ENCODE measurements at regions not wholly inside any gene's neighbourhood (a gene's known extent, or its start where the extent isn't known, plus 50 kb on each side); places are given as distances from the start of the nearest gene placed in this dataset.

DNA sequence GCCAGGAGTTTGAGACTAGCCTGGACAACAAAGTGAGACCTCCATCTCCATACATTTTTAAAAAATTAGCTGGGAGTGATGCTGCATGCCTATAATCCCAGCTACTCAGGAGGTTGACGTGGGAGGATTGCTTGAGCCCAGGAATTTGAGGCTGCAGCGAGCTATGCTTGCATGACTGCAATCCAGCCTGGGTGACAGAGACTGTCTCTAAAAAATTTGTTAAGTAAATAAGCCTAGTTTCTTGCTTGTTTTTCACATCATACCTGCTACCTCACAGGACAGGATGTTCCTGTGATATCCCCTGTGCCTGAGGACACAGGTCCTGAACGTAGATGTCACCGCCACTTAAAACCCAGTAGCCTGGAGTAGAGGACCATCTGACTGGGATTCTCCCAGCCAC lies 348.6 kb downstream of the MN1 start:
- no peak for DNase-seq (ENCODE audit: low read depth)

DNA sequence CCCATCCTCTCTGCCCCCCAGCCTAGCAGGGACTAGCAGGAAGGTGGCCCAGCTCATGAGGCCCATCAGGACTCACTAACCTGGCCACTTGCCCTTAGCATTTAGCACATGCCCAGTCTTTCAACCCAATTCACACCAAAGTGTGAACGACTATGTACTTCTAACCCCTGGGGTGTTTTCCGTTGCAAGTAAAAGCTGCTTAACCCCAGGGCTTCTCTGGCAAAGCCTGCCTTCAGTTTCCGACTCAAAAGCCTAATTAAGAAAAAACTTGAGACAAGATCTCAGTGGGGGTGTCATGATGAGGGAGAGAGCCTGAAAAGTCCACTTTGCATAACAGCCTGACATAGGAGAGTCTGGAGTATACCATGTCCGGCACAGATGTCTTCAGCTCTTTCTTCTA lies 347.8 kb downstream of the MN1 start:
- DNase-seq (ENCODE audit: low read depth) = no peak

DNA sequence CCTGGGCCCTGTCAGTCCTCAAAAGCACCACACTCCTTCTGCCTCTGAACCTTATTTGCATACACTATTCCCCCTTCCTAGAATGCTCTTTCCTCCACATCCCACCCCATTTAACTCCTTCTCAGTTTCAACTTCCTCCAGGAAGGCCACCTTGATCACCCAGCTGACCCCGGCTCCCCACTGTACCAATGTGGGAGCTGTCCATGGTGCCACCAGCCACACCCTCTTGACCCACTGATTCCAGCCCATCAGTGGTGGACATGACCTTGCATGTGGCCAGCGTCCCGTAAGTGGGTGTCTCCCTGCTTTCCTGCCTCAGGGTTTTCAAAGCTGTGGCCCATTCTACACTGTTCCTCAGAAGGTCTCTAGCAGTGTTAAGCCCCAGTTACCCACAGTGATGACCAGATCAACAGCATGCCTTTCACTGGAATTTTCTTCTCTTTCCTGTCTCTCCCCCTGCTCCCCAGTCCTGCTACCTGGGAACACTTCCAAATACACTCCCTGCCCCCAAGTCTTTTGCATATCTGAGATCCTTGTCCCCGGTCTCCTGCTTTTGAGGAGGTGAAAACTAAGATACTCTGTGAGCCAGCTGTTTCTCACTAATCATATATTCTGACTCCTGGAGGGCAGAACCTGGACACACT lies 346.6 kb downstream of the MN1 start:
- DNase-seq (ENCODE audit: low read depth) = no peak

DNA sequence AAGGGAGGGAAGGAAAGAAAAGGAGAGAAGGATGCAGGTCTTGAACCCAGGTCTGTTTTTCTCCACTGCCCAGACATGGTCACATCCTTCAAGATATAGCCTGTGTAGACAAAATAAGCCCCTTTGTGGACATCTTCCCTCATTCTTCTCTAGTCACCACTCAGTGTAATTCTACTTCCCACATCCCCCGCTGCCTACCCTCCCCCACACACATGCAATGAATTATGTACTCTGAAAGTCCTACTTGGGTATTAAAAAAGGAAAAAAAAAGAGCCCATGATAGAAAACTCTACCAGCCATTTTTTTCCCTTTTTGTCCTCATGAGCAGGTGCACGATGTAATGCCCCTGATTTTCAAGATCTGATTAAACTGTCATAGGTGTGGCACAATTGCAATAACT lies 346.0 kb downstream of the MN1 start:
- no peak for DNase-seq (ENCODE audit: low read depth)

DNA sequence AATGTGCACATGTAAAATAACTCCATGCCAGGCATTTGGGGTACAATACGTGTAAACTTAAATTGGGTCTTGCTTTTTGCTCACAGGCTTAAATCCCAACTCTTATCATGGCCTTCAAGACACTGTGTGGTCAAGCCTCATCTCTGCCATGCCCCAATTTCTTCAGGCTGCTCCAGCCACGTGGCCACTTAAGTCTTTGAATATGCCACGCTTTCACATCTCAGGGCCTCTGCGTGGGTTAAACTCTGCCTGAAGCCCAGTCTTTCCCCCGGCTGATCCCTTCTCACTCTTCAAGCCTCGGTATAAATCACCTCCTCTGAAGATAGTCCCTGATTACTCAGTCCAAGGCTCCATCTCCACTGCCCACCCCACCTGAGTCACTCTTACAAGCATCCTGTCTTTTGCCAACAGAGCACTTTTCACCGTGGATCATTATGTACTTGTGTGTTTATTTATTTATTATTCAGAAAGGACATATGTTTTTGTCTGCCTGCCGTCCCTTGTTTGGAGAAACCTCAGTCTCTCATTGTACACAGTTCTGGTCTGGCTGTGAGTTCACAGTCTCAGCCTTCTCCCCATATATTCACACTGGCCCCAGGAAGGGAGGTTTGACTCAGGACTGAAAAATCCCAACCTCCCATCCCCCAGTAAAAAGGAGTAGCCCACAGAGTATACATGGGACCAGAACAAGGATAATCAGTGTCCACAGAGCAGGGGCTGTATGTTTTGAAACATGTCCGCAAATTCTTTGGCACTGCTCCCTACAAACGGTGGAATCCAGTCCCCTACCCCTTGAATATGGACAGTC lies 344.7 kb downstream of the MN1 start:
- DNase-seq (ENCODE audit: low read depth) = no peak

DNA sequence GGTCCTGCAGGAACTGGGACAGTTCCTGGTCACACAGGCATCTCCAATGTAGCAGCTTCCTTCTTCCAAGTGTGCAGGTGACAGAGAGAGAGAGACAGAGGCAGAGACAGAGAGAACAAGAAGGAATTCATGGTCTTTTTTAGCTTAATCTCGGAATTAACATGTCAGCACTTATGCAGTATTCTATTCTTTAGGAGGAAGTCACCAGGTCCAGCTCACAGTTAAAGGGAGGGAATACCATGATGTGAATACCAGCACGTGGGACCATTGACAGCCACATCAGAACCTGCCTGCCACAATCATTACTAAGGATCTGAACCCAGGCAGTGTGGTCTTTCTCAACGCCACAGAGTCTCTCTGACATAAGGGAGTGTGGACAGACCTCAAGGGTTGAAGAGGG lies 341.6 kb downstream of the MN1 start:
- no peak for DNase-seq (ENCODE audit: low read depth)

DNA sequence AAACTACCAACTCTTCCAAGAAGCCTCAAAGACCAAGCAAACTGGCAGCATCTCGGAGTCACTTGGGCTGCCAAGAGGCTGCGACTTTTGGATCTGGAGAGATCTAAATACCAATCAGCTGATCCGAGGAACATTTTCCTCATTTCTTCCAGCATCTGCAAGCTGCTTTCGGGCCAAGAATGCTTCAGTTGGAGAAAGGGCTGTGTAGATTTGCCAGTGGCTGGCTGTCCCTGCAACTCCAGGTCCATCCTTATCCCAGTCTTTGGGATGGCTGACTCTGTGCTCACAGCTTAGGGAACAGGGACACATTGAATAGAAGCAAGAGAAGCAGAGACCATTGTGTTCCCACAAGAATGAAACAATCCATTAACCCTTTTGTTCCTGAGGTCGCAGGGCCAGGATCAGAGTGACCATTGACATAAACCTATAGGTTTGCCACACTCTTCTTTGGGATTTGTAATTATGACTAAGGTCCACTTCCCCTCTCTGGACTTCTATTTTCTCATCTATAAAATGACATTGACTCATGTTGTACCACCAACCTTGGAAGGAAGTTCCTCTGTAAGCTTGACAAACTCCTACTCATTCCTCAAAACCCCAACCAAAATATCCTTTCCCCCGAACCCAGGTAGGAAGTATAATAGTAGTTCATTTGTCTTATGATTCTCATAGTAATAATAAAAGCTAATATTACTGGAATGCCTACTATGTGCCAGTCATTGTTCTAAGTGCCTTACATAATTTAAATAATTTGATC lies 340.8 kb downstream of the MN1 start:
- DNase-seq (ENCODE audit: low read depth) = no peak

DNA sequence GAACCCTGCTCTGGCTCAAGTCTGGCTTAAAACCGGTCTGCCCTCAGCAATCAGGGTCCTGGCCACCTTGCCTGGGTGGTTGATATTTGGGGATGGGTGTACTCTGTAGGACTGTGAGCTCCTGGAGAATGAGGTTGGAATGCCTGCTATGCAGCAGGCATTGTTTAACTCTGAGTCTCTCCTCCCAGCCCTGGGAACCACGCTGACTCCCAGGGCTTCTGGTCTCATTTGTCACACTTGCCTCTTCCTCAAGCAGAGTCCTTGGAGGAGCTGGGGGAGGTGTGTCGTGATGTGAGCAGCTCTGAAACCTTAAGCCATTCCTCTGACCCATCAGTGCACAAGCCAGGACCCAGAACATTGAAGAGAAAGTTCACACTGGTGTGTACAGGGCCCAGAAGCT lies 340.1 kb downstream of the MN1 start:
- DNase-seq (ENCODE audit: low read depth) = no peak

DNA sequence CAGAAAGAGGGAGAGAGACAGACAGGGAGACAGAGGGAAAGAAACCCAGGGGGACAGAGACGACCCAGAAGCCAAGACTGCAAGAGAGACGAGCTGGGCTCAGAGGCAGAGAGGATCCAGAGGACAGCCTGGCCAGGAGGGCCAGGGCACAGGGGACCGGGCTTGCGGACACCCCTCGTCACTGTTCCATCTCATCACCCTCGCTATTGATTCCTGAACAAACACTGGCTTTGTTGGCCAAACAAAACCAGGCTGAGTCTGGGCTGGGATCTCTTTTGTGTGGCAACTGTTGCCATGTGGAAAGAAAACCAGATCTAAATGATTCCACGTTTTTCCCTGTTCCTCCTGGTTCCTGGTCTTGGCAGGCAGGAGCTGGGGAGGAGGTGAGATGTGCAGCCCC lies 339.4 kb downstream of the MN1 start:
- no peak for DNase-seq (ENCODE audit: low read depth)

DNA sequence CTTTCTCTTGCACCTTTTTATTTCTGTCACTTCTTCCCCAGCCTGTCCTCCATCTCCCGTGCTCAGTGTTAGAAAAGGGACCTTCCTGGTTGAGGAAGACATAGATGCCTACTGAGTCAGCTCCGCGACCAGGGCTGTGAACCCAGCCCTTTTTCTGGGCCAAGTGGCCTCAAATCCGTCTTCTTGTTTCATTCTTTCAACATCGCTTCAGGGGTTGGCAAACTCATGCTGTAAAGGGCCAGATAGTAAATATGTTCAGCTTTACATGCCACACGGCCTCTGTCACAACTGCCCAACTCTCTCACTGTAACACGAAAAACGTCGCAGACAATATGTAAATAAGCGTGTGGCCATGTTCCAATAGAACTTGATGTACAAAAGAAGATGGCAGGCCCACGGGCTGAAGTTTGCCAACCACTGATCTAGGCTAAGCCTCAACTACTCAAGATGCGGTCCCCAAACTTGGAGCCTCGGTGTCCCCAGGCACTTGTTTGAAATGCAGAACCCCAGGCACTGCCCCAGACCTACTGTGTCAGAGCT lies 338.4 kb downstream of the MN1 start:
- no peak for DNase-seq (ENCODE audit: low read depth)

DNA sequence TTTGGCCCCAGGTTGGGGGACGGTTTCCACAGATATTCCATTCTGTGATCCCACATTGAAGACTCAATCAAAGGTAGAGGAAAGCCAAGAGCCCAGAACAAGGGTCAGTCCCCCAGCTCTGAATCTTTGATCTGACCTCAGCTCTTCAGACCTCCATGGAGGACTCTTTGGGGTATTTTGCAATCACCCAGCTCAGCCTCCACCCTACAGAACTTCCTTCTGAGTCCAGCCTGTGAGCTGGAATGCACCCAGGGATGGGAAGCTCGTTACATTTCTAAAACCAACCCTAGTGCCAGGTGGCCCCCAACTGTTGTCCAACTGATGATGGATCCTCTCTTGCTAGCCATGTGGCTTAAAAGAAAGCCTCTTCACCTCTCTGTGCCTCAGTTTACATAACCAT lies 335.3 kb downstream of the MN1 start:
- no peak for DNase-seq (ENCODE audit: low read depth)

DNA sequence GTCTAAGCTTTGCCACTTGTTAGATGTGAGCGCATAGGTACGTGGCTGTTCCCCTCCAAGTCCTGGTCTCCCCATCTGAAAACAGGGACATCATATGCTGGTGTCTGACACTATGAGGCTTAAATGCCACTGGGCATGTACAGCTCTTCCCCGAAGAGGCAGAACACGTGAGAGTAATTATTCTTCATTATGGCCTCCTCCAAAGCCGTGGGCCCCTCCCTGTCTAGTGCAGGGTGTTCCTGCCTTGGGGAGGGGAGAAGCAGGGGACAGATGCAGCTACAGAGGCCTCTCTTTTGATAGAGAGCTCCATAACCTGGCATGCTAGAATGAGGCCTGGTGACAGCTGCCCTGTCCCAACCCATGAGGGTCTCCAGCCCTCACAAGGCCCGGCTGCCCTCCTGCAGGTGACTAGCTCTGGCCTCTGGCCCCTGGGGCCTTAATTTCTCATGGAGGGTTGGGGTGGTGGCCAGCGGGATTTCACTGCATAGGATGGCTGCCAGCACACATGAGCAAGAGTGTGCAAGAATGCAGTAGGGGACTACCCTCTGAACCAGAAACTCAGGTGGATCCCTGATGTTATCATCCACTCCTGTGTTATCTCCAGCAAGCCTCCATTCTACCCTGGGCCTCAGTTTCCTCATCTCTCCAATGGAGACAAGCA lies 334.6 kb downstream of the MN1 start:
- DNase-seq (ENCODE audit: low read depth) = no peak

DNA sequence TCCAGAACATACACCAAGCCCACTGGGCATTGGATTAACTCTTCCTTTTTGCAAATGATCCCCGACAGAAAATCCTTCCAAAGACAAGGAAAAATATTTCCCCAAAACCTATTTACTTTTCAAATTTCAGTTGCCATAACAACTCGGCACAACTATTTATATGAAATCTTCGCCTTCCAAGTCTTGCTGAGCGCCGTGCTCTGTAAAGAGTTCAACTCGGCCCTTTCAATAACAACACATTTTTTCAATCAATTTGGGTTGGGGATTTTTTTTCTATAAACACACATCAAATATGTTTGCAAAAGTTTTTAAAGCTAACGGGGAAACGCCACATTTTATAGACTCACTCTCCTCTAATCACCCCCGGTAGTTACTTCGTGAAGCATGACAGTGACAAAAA lies 333.8 kb downstream of the MN1 start:
- DNase-seq (ENCODE audit: low read depth) = no peak

DNA sequence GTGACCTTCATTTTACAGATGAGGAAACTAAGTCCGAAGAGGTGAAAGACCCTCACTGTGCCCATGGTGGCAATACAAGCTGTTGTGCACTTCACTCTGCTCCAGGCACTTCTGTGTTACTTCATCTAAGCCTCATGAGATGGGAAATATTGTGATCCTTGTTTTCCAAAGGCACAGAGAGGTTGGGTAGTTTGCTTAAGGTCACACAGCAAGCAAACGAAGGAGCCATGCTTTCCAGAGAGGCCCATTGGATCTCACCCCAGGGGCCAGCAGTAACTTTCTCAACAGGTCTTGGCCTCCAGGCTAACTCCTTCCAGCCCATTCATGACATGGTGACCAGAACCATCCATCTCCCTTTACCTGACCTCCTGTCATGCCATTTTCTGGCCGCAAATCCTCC lies 332.8 kb downstream of the MN1 start:
- DNase-seq (ENCODE audit: low read depth) = no peak

DNA sequence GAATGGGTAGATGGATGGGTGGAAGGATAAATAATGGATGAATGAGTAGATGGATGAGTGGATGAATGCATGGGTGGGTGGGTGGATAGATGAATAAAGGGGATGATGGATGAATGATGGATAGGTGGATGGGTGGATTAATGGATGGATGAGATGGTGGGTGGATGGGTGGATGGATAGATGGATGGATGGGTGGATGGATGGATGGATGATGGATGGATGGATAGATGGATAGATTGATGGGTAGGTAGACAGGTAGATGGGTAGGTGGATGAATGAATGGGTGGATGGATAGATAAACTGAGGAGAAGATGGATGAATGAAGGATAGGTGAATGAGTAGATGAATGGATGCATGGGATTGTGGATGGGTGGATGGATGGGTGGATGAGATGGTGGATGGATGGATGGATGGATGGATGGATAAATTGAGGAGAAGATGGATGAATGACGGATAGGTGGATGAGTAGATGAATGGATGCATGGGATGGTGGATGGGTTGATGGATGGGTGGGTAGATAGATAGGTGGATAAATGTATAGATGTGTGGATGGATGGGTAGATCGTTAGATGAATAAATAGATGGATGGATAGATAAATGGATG lies 331.3 kb downstream of the MN1 start:
- DNase-seq (ENCODE audit: low read depth) = no peak

DNA sequence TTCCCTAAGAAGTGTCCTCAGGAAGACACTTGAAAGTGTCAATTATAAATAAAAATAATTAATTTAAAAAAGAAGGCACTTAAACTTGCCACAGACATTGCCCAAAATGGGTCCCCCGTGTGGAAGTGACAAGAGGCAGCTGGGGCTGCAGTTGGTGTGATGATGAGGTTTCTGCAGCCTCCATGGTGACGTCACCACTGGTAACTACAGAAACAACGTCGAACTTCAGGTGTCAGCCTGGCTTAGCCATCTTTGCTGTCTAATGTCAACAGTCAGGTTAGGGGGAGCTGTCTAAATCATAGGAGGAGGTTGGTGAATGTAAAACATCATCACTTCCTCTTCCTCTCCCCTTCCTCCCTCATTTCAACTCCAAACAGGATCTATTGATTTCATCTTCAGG lies 328.6 kb downstream of the MN1 start:
- DNase-seq (ENCODE audit: low read depth) = no peak

DNA sequence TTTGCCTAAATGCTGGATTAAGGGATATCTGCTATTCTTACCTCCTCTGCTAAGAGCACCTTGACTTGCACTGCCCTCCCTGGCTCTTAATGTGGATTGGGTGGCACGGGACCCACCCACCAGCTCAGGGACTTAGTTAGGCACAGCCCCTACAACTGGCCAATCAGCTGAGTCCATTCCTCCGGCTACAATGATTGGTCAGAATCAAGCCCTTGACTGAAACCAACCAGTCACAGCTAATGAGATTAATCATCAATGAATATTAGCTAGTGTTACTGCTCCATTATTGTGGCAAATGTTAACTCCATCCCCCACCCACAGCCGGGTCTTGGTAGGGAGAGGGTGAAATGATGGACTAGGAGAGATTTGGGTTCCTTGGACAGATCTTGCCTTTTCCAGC lies 328.0 kb downstream of the MN1 start:
- DNase-seq (ENCODE audit: low read depth) = no peak

DNA sequence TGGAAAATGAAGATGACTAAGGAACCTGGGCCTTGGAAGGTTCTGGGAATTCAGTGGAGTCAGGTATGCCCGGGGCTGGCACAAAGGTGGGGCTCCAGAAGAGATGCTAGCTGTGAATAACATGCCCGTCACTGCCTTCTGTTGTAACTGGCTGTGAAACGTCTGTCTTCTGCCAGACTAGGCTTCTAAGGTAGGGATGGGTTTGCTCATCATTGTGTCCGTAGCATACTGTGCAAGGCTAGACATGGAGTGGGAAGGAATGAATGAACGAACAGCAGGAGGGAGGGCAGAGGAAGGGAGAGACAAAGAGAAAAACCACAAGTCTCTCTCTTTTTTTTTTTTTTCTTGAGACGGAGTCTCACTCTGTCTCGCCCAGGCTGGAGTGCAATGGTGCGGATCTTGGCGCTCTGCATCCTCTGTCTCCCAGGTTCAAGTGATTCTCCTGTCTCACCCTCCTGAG lies 327.4 kb downstream of the MN1 start:
- no peak for DNase-seq (ENCODE audit: low read depth)

DNA sequence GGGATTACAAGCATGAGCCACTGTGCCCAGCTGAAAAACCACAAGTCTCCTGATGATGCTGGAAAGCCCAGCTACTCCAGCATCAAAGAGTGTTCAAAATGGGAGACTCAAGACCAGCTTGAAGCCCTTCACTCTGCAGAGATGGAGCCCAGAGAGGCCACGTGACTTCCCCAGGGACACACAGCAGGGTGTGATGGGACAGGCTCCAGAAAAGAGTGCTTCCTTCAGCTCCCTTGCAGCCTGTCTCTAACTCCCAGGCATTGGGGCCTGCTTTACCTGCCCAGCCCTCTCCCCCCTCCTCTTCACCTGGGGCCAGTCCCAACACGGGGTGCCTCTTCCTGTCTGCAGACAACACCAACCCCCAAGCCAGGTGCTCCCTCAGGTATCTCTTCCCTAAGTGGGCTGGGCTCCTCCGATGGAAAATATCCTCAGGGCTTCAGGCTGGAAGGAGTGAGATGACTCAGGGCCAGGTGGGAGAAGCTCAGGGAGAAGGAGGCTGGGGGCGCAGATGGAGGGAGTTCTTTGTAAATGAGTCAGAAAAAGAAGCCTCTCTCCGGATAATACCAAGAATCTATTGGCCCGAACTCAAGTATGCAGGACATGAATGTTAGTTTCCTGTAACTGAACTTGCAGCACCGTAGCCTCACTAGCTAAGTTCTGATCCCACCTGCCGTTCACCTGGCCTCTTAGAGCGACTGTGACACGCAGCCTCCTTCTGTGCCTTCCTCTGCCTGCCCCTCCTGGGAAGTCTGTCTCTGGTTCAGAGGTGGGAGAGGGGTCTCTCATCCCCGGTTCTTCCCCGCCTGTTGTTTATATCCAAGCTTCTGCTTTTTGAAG lies 326.6 kb downstream of the MN1 start:
- DNase-seq (ENCODE audit: low read depth) = no peak

DNA sequence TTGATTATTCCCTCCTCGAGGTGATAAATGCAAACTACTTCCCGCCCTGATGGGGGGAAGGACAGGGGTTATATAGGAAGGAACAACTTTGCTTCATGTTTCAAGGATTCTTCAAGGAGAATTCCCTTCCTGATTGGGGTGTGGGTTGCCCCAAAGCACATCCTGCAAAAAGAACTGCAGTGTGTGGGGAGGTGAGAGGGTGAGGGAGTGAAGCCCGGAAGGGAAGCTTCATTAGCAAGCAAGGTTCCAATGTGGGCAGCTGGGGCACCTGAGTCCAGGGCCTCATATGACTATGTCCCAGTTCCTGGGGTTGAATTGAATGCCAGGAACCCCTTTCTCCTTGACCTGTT lies 326.0 kb downstream of the MN1 start:
- DNase-seq (ENCODE audit: low read depth) = no peak

DNA sequence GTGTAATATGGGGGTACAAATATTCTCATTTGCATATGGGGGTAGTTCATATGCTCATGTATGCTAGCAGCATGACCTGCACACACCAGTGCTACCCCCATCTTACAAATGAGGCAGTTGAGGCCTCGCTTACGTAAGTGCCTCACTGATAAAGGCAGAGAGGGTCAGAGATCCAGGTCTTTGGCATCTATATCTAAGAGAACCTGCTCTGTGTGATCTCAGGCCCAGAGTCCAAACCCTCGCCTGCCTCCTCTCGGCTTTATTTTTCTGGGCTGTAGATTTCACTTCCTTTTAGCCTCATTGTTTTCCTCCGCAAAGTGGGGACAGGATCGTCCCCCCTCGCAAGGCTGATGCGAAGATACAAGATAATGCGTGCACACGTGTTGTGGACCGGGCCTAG lies 325.2 kb downstream of the MN1 start:
- DNase-seq (ENCODE audit: low read depth) = no peak

Data from CMK (cell line).